Iris pigment epithelial cell (primary cell): ENCODE measurements at regions not wholly inside any gene's neighbourhood (a gene's known extent, or its start where the extent isn't known, plus 50 kb on each side); places are given as distances from the start of the nearest gene placed in this dataset.
A peak's percentile ranks its signal among the peaks of the same experiment; 100 is the strongest.

Source experiments
- DNase-seq: peaks from one replicate; pipeline ENCODE4 v3.0.0-alpha.2; 2011; ENCODE audit warnings: low read depth

- DNase-seq = no peak
These were observed 61.3 kb downstream of the PMAIP1 start for GRCh38 chr18:59961070-59961469.

- no peak for DNase-seq
These were observed 60.5 kb downstream of the PMAIP1 start for GRCh38 chr18:59960272-59960671.

GRCh38 chr18:59959606-59960005, 59.8 kb downstream of the PMAIP1 start:
- no peak for DNase-seq

GRCh38 chr18:59959073-59959472, 59.3 kb downstream of the PMAIP1 start:
- peak; percentile 46 for DNase-seq

GRCh38 chr18:59957957-59958356, 58.2 kb downstream of the PMAIP1 start:
- peak; percentile 85 for DNase-seq

- peak; percentile 63 for DNase-seq
These were observed 55.0 kb downstream of the PMAIP1 start for GRCh38 chr18:59954755-59955156.

- DNase-seq = no peak
These were observed 54.4 kb downstream of the PMAIP1 start for GRCh38 chr18:59954241-59954640.
